Smooth muscle cell (in vitro differentiated cells): ENCODE measurements at regions not wholly inside any gene's neighbourhood (a gene's known extent, or its start where the extent isn't known, plus 50 kb on each side); places are given as distances from the start of the nearest gene placed in this dataset.

Source experiments
- DNase-seq: peaks from one replicate; lab custom pipeline; 2025; ENCODE audit not compliant: unreplicated experiment; lab: John Stamatoyannopoulos, UW
- H2AFZ ChIP-seq: fragments of 200-600 bp; sonication (generic); 2 replicates; pipeline ENCODE4 v1.6.0; 2016; ENCODE audit warnings: antibody characterized with exemption, low read depth, mild to moderate bottlenecking
- H3F3A ChIP-seq: fragments of 200-600 bp; sonication (generic); 2 replicates; pipeline ENCODE4 v1.6.0; 2017; ENCODE audit warnings: antibody characterized with exemption, low read depth
- H3K27ac ChIP-seq: fragments of 200-600 bp; sonication (generic); 2 replicates; pipeline ENCODE4 v1.5.1; 2016; ENCODE audit warnings: low read depth, mild to moderate bottlenecking
- H3K27me3 ChIP-seq: fragments of 200-600 bp; sonication (generic); 2 replicates; pipeline ENCODE4 v1.6.1; 2016; ENCODE audit warnings: low read depth, mild to moderate bottlenecking
- H3K36me3 ChIP-seq: fragments of 200-600 bp; sonication (generic); 2 replicates; pipeline ENCODE4 v1.5.1; 2016; ENCODE audit warnings: low read depth
- H3K4me1 ChIP-seq: fragments of 200-600 bp; sonication (generic); 2 replicates; pipeline ENCODE4 v1.5.1; 2016; ENCODE audit warnings: low read depth
- H3K4me2 ChIP-seq: fragments of 200-600 bp; sonication (generic); 2 replicates; pipeline ENCODE4 v1.6.0; 2016; ENCODE audit warnings: mild to moderate bottlenecking
- H3K4me3 ChIP-seq: fragments of 200-600 bp; sonication (generic); 2 replicates; pipeline ENCODE4 v1.5.1; 2016; ENCODE audit warnings: mild to moderate bottlenecking
- H3K79me2 ChIP-seq: fragments of 200-600 bp; sonication (generic); 2 replicates; pipeline ENCODE4 v1.6.0; 2016; ENCODE audit warnings: low read depth, mild to moderate bottlenecking
- H3K9ac ChIP-seq: fragments of 200-600 bp; sonication (generic); 2 replicates; pipeline ENCODE4 v1.6.0; 2016; ENCODE audit warnings: low read depth
- H3K9me3 ChIP-seq: fragments of 200-600 bp; sonication (generic); replicated peaks from 2 replicates; pipeline ENCODE4 v1.5.1; 2016; ENCODE audit warnings: low read depth
- H4K20me1 ChIP-seq: fragments of 200-600 bp; sonication (generic); 2 replicates; pipeline ENCODE4 v1.6.0; 2016; ENCODE audit warnings: low read depth
- CTCF ChIP-seq: fragments of 200-600 bp; sonication (generic); IDR thresholded peaks from 2 replicates; pipeline ENCODE4 v1.5.1; 2017; ENCODE audit warnings: borderline replicate concordance, mild to moderate bottlenecking, antibody characterized with exemption; ENCODE audit not compliant: insufficient read depth, poor library complexity, severe bottlenecking
- WGBS: methylation state at CpG from one replicate; pipeline ENCODE4 v1.1.7; 2016; ENCODE audit warnings: low lambda C conversion rate; 5-methylcytosine and 5-hydroxymethylcytosine counted together

- no peaks in the 10 kb centered on the region for H3F3A ChIP-seq
- no peak for TF ChIP-seq CTCF
- peaks cover 7% of the 10 kb centered on the region for H3K27me3 ChIP-seq
- DNase-seq: no peak
- H3K9ac ChIP-seq: no peak overlapping the region
- no peak overlapping the region for H3K4me3 ChIP-seq
- H4K20me1 ChIP-seq: no peaks in the 10 kb centered on the region
- H3K79me2 ChIP-seq: no peaks in the 10 kb centered on the region
- no peak overlapping the region for H3K4me2 ChIP-seq
- H3K36me3 ChIP-seq: no peaks in the 10 kb centered on the region
- no peak overlapping the region for H2AFZ ChIP-seq
- no peaks in the 10 kb centered on the region for H3K9me3 ChIP-seq
- H3K27ac ChIP-seq: no peak overlapping the region
- no peaks in the 10 kb centered on the region for H3K4me1 ChIP-seq
- WGBS: 77% methylated on average over 1 of the region's 1 CpG
These were observed 797.6 kb upstream of the TMEM132C start for GRCh38 chr12:127469331-127469730.

- Histone ChIP-seq H4K20me1 (no peaks in the 10 kb centered on the region), H3K79me2 (no peaks in the 10 kb centered on the region), H2AFZ (no peak overlapping the region), H3K27me3 (no peaks in the 10 kb centered on the region), H3K4me1 (no peaks in the 10 kb centered on the region), H3K9me3 (no peaks in the 10 kb centered on the region), H3F3A (no peaks in the 10 kb centered on the region), H3K27ac (no peak overlapping the region), H3K4me3 (no peak overlapping the region), H3K4me2 (no peak overlapping the region), H3K9ac (no peak overlapping the region), H3K36me3 (no peaks in the 10 kb centered on the region)
- 89% methylated on average over 6 of the region's 6 CpGs for whole genome bisulfite sequencing
- DNase-seq: no peak
- no peak for TF ChIP-seq CTCF
These were observed 793.2 kb upstream of the TMEM132C start for GRCh38 chr12:127473766-127474165.

GRCh38 chr12:127479256-127479655, 787.7 kb upstream of the TMEM132C start:
- WGBS: 83% methylated on average over 5 of the region's 5 CpGs
- no peaks in the 10 kb centered on the region for H3K36me3 ChIP-seq
- H3K4me3 ChIP-seq: no peak overlapping the region
- H2AFZ ChIP-seq: no peak overlapping the region
- no peak for TF ChIP-seq CTCF
- H3K9ac ChIP-seq: no peak overlapping the region
- DNase-seq: no peak
- H3K4me2 ChIP-seq: no peak overlapping the region
- no peaks in the 10 kb centered on the region for H3K9me3 ChIP-seq
- no peak overlapping the region for H3K27ac ChIP-seq
- H3K27me3 ChIP-seq: no peaks in the 10 kb centered on the region
- H3F3A ChIP-seq: no peaks in the 10 kb centered on the region
- no peaks in the 10 kb centered on the region for H3K79me2 ChIP-seq
- no peaks in the 10 kb centered on the region for H4K20me1 ChIP-seq
- no peaks in the 10 kb centered on the region for H3K4me1 ChIP-seq

- Histone ChIP-seq H3K4me1 (no peaks in the 10 kb centered on the region), H3K4me2 (no peak overlapping the region), H3K27ac (no peak overlapping the region), H2AFZ (no peak overlapping the region), H3K27me3 (no peaks in the 10 kb centered on the region), H4K20me1 (no peaks in the 10 kb centered on the region), H3F3A (no peaks in the 10 kb centered on the region), H3K79me2 (no peaks in the 10 kb centered on the region), H3K36me3 (no peaks in the 10 kb centered on the region), H3K4me3 (no peak overlapping the region), H3K9me3 (no peaks in the 10 kb centered on the region), H3K9ac (no peak overlapping the region)
- no peak for TF ChIP-seq CTCF
- 89% methylated on average over 5 of the region's 5 CpGs for WGBS
- no peak for DNase-seq
These were observed 786.1 kb upstream of the TMEM132C start for GRCh38 chr12:127480775-127481314.
